ENCODE measurements at regions not wholly inside any gene's neighbourhood (a gene's known extent, or its start where the extent isn't known, plus 50 kb on each side); places are given as distances from the start of the nearest gene placed in this dataset.

- TF ChIP-seq CTCF (IDR thresholded peaks at IDR 0.05; ENCODE audit: low read length), result no peak
- TF ChIP-seq EZH2 (optimal IDR thresholded peaks at IDR 0.05; ENCODE audit: low read depth, low read length), result no peak
- TF ChIP-seq EZH2phosphoT487 (IDR thresholded peaks at IDR 0.05; ENCODE audit: low read length), result no peak
Observed at GRCh38 chr1:213393860-213394259, 342.8 kb downstream of the RPS6KC1 start.

Data from MM.1S (cell line).